Smooth muscle cell (in vitro differentiated cells): ENCODE measurements at regions not wholly inside any gene's neighbourhood (a gene's known extent, or its start where the extent isn't known, plus 50 kb on each side); places are given as distances from the start of the nearest gene placed in this dataset.

ENCODE experiments used
- DNase-seq: peaks from one replicate; lab custom pipeline; 2025; ENCODE audit not compliant: unreplicated experiment; lab: John Stamatoyannopoulos, UW
- H2AFZ ChIP-seq: fragments of 200-600 bp; sonication (generic); 2 replicates; pipeline ENCODE4 v1.6.0; 2016; ENCODE audit warnings: antibody characterized with exemption, low read depth, mild to moderate bottlenecking
- H3F3A ChIP-seq: fragments of 200-600 bp; sonication (generic); 2 replicates; pipeline ENCODE4 v1.6.0; 2017; ENCODE audit warnings: antibody characterized with exemption, low read depth
- H3K27ac ChIP-seq: fragments of 200-600 bp; sonication (generic); 2 replicates; pipeline ENCODE4 v1.5.1; 2016; ENCODE audit warnings: low read depth, mild to moderate bottlenecking
- H3K27me3 ChIP-seq: fragments of 200-600 bp; sonication (generic); 2 replicates; pipeline ENCODE4 v1.6.1; 2016; ENCODE audit warnings: low read depth, mild to moderate bottlenecking
- H3K36me3 ChIP-seq: fragments of 200-600 bp; sonication (generic); 2 replicates; pipeline ENCODE4 v1.5.1; 2016; ENCODE audit warnings: low read depth
- H3K4me1 ChIP-seq: fragments of 200-600 bp; sonication (generic); 2 replicates; pipeline ENCODE4 v1.5.1; 2016; ENCODE audit warnings: low read depth
- H3K4me2 ChIP-seq: fragments of 200-600 bp; sonication (generic); 2 replicates; pipeline ENCODE4 v1.6.0; 2016; ENCODE audit warnings: mild to moderate bottlenecking
- H3K4me3 ChIP-seq: fragments of 200-600 bp; sonication (generic); 2 replicates; pipeline ENCODE4 v1.5.1; 2016; ENCODE audit warnings: mild to moderate bottlenecking
- H3K79me2 ChIP-seq: fragments of 200-600 bp; sonication (generic); 2 replicates; pipeline ENCODE4 v1.6.0; 2016; ENCODE audit warnings: low read depth, mild to moderate bottlenecking
- H3K9ac ChIP-seq: fragments of 200-600 bp; sonication (generic); 2 replicates; pipeline ENCODE4 v1.6.0; 2016; ENCODE audit warnings: low read depth
- H3K9me3 ChIP-seq: fragments of 200-600 bp; sonication (generic); replicated peaks from 2 replicates; pipeline ENCODE4 v1.5.1; 2016; ENCODE audit warnings: low read depth
- H4K20me1 ChIP-seq: fragments of 200-600 bp; sonication (generic); 2 replicates; pipeline ENCODE4 v1.6.0; 2016; ENCODE audit warnings: low read depth
- CTCF ChIP-seq: fragments of 200-600 bp; sonication (generic); IDR thresholded peaks from 2 replicates; pipeline ENCODE4 v1.5.1; 2017; ENCODE audit warnings: borderline replicate concordance, mild to moderate bottlenecking, antibody characterized with exemption; ENCODE audit not compliant: insufficient read depth, poor library complexity, severe bottlenecking
- WGBS: methylation state at CpG from one replicate; pipeline ENCODE4 v1.1.7; 2016; ENCODE audit warnings: low lambda C conversion rate; 5-methylcytosine and 5-hydroxymethylcytosine counted together

- Histone ChIP-seq H3K79me2 (no peaks in the 10 kb centered on the region), H3K4me3 (no peak overlapping the region), H3K4me1 (no peaks in the 10 kb centered on the region), H3K4me2 (no peak overlapping the region), H3K9me3 (no peaks in the 10 kb centered on the region), H3K27me3 (no peaks in the 10 kb centered on the region), H3K9ac (no peak overlapping the region), H3F3A (no peaks in the 10 kb centered on the region), H3K27ac (no peak overlapping the region), H4K20me1 (no peaks in the 10 kb centered on the region), H2AFZ (no peak overlapping the region), H3K36me3 (no peaks in the 10 kb centered on the region)
- no peak for TF ChIP-seq CTCF
- 95% methylated on average over 7 of the region's 7 CpGs for WGBS
- no peak for DNase-seq
These were observed 68.5 kb downstream of the TMEM18 start for GRCh38 chr2:608711-609110.

- Histone ChIP-seq H3K4me1 (no peaks in the 10 kb centered on the region), H3K27ac (no peak overlapping the region), H3K36me3 (no peaks in the 10 kb centered on the region), H3K27me3 (no peaks in the 10 kb centered on the region), H3K9me3 (no peaks in the 10 kb centered on the region), H2AFZ (no peak overlapping the region), H3K9ac (no peak overlapping the region), H3K4me3 (no peak overlapping the region), H3K4me2 (no peak overlapping the region), H3F3A (no peaks in the 10 kb centered on the region), H3K79me2 (no peaks in the 10 kb centered on the region), H4K20me1 (no peaks in the 10 kb centered on the region)
- no peak for DNase-seq
- WGBS = 87% methylated on average over 6 of the region's 6 CpGs
- TF ChIP-seq CTCF = no peak
These were observed 68.9 kb downstream of the TMEM18 start for GRCh38 chr2:608297-608696.

GRCh38 chr2:607709-608108 lies 69.5 kb downstream of the TMEM18 start:
- Histone ChIP-seq H3F3A (no peaks in the 10 kb centered on the region), H2AFZ (no peak overlapping the region), H3K9ac (no peak overlapping the region), H4K20me1 (no peaks in the 10 kb centered on the region), H3K27ac (no peak overlapping the region), H3K79me2 (no peaks in the 10 kb centered on the region), H3K27me3 (no peaks in the 10 kb centered on the region), H3K4me1 (no peaks in the 10 kb centered on the region), H3K4me3 (no peak overlapping the region), H3K36me3 (no peaks in the 10 kb centered on the region), H3K9me3 (no peaks in the 10 kb centered on the region), H3K4me2 (no peak overlapping the region)
- DNase-seq = no peak
- TF ChIP-seq CTCF = no peak
- WGBS = 83% methylated on average over 4 of the region's 4 CpGs

GRCh38 chr2:607172-607571 lies 70.0 kb downstream of the TMEM18 start:
- no peak for DNase-seq

More at GRCh38 chr2:607172-607571, 70.0 kb downstream of the TMEM18 start:
- no peak overlapping the region for H3K9ac ChIP-seq
- no peak for TF ChIP-seq CTCF
- 84% methylated on average over 9 of the region's 9 CpGs for WGBS
- H4K20me1 ChIP-seq = no peaks in the 10 kb centered on the region
- no peak overlapping the region for H2AFZ ChIP-seq
- no peaks in the 10 kb centered on the region for H3K36me3 ChIP-seq
- no peaks in the 10 kb centered on the region for H3K4me1 ChIP-seq
- H3K9me3 ChIP-seq = no peaks in the 10 kb centered on the region
- H3K79me2 ChIP-seq = no peaks in the 10 kb centered on the region
- no peaks in the 10 kb centered on the region for H3F3A ChIP-seq
- H3K27me3 ChIP-seq = no peaks in the 10 kb centered on the region
- H3K4me2 ChIP-seq = no peak overlapping the region
- H3K27ac ChIP-seq = no peak overlapping the region
- H3K4me3 ChIP-seq = no peak overlapping the region
